ENCODE measurements at regions not wholly inside any gene's neighbourhood (a gene's known extent, or its start where the extent isn't known, plus 50 kb on each side); places are given as distances from the start of the nearest gene placed in this dataset.

- no peaks in the 10 kb centered on the region for H3K36me3 ChIP-seq
- H3K4me1 ChIP-seq = no peaks in the 10 kb centered on the region
- no peaks in the 10 kb centered on the region for H3K9me3 ChIP-seq
- ATAC-seq = no peak
- H3K27me3 ChIP-seq = no peaks in the 10 kb centered on the region
- no peak overlapping the region for H3K27ac ChIP-seq
- TF ChIP-seq POLR2A (IDR thresholded peaks at IDR 0.05) = no peak
- H3K4me3 ChIP-seq = no peak overlapping the region
- intact Hi-C loops (cut with DNase I) = no loop called here
- DNase-seq = no peak
- 61% methylated on average over 6 of the region's 7 CpGs for WGBS (ENCODE audit: insufficient coverage, low coverage, low lambda C conversion rate, missing lambda C conversion rate)
These were observed 319.6 kb downstream of the GLRX3 start for GRCh38 chr10:130455791-130456190.

GRCh38 chr10:130456616-130457015, 320.4 kb downstream of the GLRX3 start:
- Histone ChIP-seq H3K9me3 (no peaks in the 10 kb centered on the region), H3K27ac (no peak overlapping the region), H3K27me3 (no peaks in the 10 kb centered on the region), H3K4me1 (no peaks in the 10 kb centered on the region), H3K4me3 (no peak overlapping the region), H3K36me3 (no peaks in the 10 kb centered on the region)
- ATAC-seq (no peak), DNase-seq (no peak)
- TF ChIP-seq CTCF (IDR thresholded peaks at IDR 0.05) (no peak), POLR2A (IDR thresholded peaks at IDR 0.05) (no peak)
- 54% methylated on average over 6 of the region's 6 CpGs for WGBS (ENCODE audit: insufficient coverage, low coverage, low lambda C conversion rate, missing lambda C conversion rate)
- intact Hi-C loops (cut with DNase I) = no loop called here

- no peaks in the 10 kb centered on the region for H3K36me3 ChIP-seq
- WGBS (ENCODE audit: insufficient coverage, low coverage, low lambda C conversion rate, missing lambda C conversion rate) = 39% methylated on average over 4 of the region's 4 CpGs
- intact Hi-C loops (cut with DNase I) = no loop called here
These were observed 322.3 kb downstream of the GLRX3 start for GRCh38 chr10:130458509-130458908.

GRCh38 chr10:130459011-130459410, 322.8 kb downstream of the GLRX3 start:
- ATAC-seq (no peak), DNase-seq (peak in 1 of 3 donors; percentile 28)
- H3K9me3 ChIP-seq = no peaks in the 10 kb centered on the region
- H3K4me1 ChIP-seq = no peaks in the 10 kb centered on the region
- 45% methylated on average over 4 of the region's 4 CpGs for WGBS (ENCODE audit: insufficient coverage, low coverage, low lambda C conversion rate, missing lambda C conversion rate)
- intact Hi-C loops (cut with DNase I) = no loop called here
- no peak overlapping the region for H3K4me3 ChIP-seq
- no peaks in the 10 kb centered on the region for H3K36me3 ChIP-seq
- no peaks in the 10 kb centered on the region for H3K27me3 ChIP-seq
- no peak overlapping the region for H3K27ac ChIP-seq
- TF ChIP-seq POLR2A (IDR thresholded peaks at IDR 0.05) (no peak), CTCF (IDR thresholded peaks at IDR 0.05) (no peak)

More at GRCh38 chr10:130458509-130458908, 322.3 kb downstream of the GLRX3 start:
- no peak for DNase-seq
- Histone ChIP-seq H3K27me3 (no peaks in the 10 kb centered on the region), H3K9me3 (no peaks in the 10 kb centered on the region), H3K4me1 (no peaks in the 10 kb centered on the region), H3K4me3 (no peak overlapping the region), H3K27ac (no peak overlapping the region)
- ATAC-seq = no peak
- no peak for TF ChIP-seq POLR2A (IDR thresholded peaks at IDR 0.05)
- no peak for TF ChIP-seq CTCF (IDR thresholded peaks at IDR 0.05)

GRCh38 chr10:130459851-130460490, 323.8 kb downstream of the GLRX3 start:
- Histone ChIP-seq H3K9me3 (no peaks in the 10 kb centered on the region), H3K4me3 (no peak overlapping the region), H3K27me3 (no peaks in the 10 kb centered on the region), H3K36me3 (no peaks in the 10 kb centered on the region), H3K4me1 (no peaks in the 10 kb centered on the region), H3K27ac (no peak overlapping the region)
- no peak for TF ChIP-seq CTCF (IDR thresholded peaks at IDR 0.05)
- TF ChIP-seq POLR2A (IDR thresholded peaks at IDR 0.05) = no peak
- intact Hi-C loops (cut with DNase I) = no loop called here
- 51% methylated on average over 6 of the region's 7 CpGs for WGBS (ENCODE audit: insufficient coverage, low coverage, low lambda C conversion rate, missing lambda C conversion rate)
- ATAC-seq = no peak
- DNase-seq = peak in 1 of 3 donors; percentile 18

Measured in right lobe of liver (tissue), 6 donors.